ENCODE measurements at regions not wholly inside any gene's neighbourhood (a gene's known extent, or its start where the extent isn't known, plus 50 kb on each side); places are given as distances from the start of the nearest gene placed in this dataset.
"Not testable (repeated sequence)": the region's sequence is repeated elsewhere in the genome, so short reads cannot be mapped to it uniquely, and the experiment has no call there.

- H3K4me3 ChIP-seq (ENCODE audit: low read depth, low read length): no peak overlapping the region
- TF ChIP-seq CTCF (IDR thresholded peaks at IDR 0.05; ENCODE audit: low read depth, low read length) (no peak), MAX (IDR thresholded peaks at IDR 0.05; ENCODE audit: low read depth, low read length) (no peak), MYC (IDR thresholded peaks at IDR 0.05; ENCODE audit: low read depth, low read length) (no peak), POLR2A (IDR thresholded peaks at IDR 0.05; ENCODE audit: extremely low read depth, insufficient read length) (no peak)
- no peak for DNase-seq (ENCODE audit: low read depth)
These were observed 117.1 kb upstream of the NXPH2 start for GRCh38 chr2:138897274-138897673.

GRCh38 chr2:138893746-138894145 is 113.6 kb upstream of the NXPH2 start:
- no peak for DNase-seq (ENCODE audit: low read depth)
- TF ChIP-seq CTCF (IDR thresholded peaks at IDR 0.05; ENCODE audit: low read depth, low read length): no peak
- TF ChIP-seq MAX (IDR thresholded peaks at IDR 0.05; ENCODE audit: low read depth, low read length): no peak
- no peak for TF ChIP-seq MYC (IDR thresholded peaks at IDR 0.05; ENCODE audit: low read depth, low read length)
- TF ChIP-seq POLR2A (IDR thresholded peaks at IDR 0.05; ENCODE audit: extremely low read depth, insufficient read length): no peak
- H3K4me3 ChIP-seq (ENCODE audit: low read depth, low read length): no peak overlapping the region

- DNase-seq (ENCODE audit: low read depth): no peak
- no peak overlapping the region for H3K4me3 ChIP-seq (ENCODE audit: low read depth, low read length)
- TF ChIP-seq MAX (IDR thresholded peaks at IDR 0.05; ENCODE audit: low read depth, low read length) (no peak), POLR2A (IDR thresholded peaks at IDR 0.05; ENCODE audit: extremely low read depth, insufficient read length) (no peak), CTCF (IDR thresholded peaks at IDR 0.05; ENCODE audit: low read depth, low read length) (no peak), MYC (IDR thresholded peaks at IDR 0.05; ENCODE audit: low read depth, low read length) (no peak)
These were observed 100.9 kb upstream of the NXPH2 start for GRCh38 chr2:138881126-138881525.

- no peak overlapping the region for H3K4me3 ChIP-seq (ENCODE audit: low read depth, low read length)
- TF ChIP-seq CTCF (IDR thresholded peaks at IDR 0.05; ENCODE audit: low read depth, low read length): no peak
- TF ChIP-seq MAX (IDR thresholded peaks at IDR 0.05; ENCODE audit: low read depth, low read length): no peak
- no peak for TF ChIP-seq MYC (IDR thresholded peaks at IDR 0.05; ENCODE audit: low read depth, low read length)
- no peak for TF ChIP-seq POLR2A (IDR thresholded peaks at IDR 0.05; ENCODE audit: extremely low read depth, insufficient read length)
- no peak for DNase-seq (ENCODE audit: low read depth)
These were observed 99.7 kb upstream of the NXPH2 start for GRCh38 chr2:138879931-138880330.

- TF ChIP-seq POLR2A (IDR thresholded peaks at IDR 0.05; ENCODE audit: extremely low read depth, insufficient read length) (no peak), CTCF (IDR thresholded peaks at IDR 0.05; ENCODE audit: low read depth, low read length) (no peak), MYC (IDR thresholded peaks at IDR 0.05; ENCODE audit: low read depth, low read length) (no peak), MAX (IDR thresholded peaks at IDR 0.05; ENCODE audit: low read depth, low read length) (no peak)
- H3K4me3 ChIP-seq (ENCODE audit: low read depth, low read length): no peak overlapping the region
- no peak for DNase-seq (ENCODE audit: low read depth)
These were observed 97.2 kb upstream of the NXPH2 start for GRCh38 chr2:138877421-138877820.

- no peak overlapping the region for H3K4me3 ChIP-seq (ENCODE audit: low read depth, low read length)
- TF ChIP-seq POLR2A (IDR thresholded peaks at IDR 0.05; ENCODE audit: extremely low read depth, insufficient read length) (no peak), CTCF (IDR thresholded peaks at IDR 0.05; ENCODE audit: low read depth, low read length) (no peak), MYC (IDR thresholded peaks at IDR 0.05; ENCODE audit: low read depth, low read length) (no peak), MAX (IDR thresholded peaks at IDR 0.05; ENCODE audit: low read depth, low read length) (no peak)
- no peak for DNase-seq (ENCODE audit: low read depth)
These were observed 94.1 kb upstream of the NXPH2 start for GRCh38 chr2:138874251-138874650.

- H3K4me3 ChIP-seq (ENCODE audit: low read depth, low read length); DNase-seq (ENCODE audit: low read depth): not testable (repeated sequence)
These were observed 91.9 kb upstream of the NXPH2 start for GRCh38 chr2:138872116-138872515.

Data from NB4 (cell line).